H1 (cell line): ENCODE measurements at regions not wholly inside any gene's neighbourhood (a gene's known extent, or its start where the extent isn't known, plus 50 kb on each side); places are given as distances from the start of the nearest gene placed in this dataset.

Experiments
- CTCF ChIA-PET: fragments of 300-600 bp; sonication (Branson Sonifier 250); formaldehyde crosslinking; loops from one replicate; lab custom pipeline; 2021; ENCODE audit not compliant: partially characterized antibody; lab: Charles Lee
- POLR2A ChIA-PET: fragments of 300-600 bp; sonication (Branson Sonifier 250); formaldehyde crosslinking; loops from one replicate; lab custom pipeline; 2021; ENCODE audit warnings: inconsistent platforms; ENCODE audit not compliant: partially characterized antibody; lab: Charles Lee
- DNase-seq, 2 experiments: peaks; one replicate each; pipeline versions ENCODE4 v3.0.0 to v3.0.0-alpha.2; 2010 to 2022; ENCODE audit warnings: low spot score in 2 of 2, low read depth in 1 of 2, mixed read lengths in 1 of 2
- FAIRE-seq: peaks from 2 replicates; lab custom pipeline; 2011; peaks lifted over from hg19 to GRCh38; lab: Jason Lieb, UNC
- H2AFZ ChIP-seq: 2 replicates; pipeline ENCODE4 v1.8.1; 2012; ENCODE audit warnings: low read length, inconsistent platforms
- H2AK5ac ChIP-seq: 2 replicates; pipeline ENCODE4 v1.6.1; 2013; ENCODE audit warnings: low read depth, low read length
- H2BK120ac ChIP-seq: replicated peaks from 2 replicates; pipeline ENCODE3; 2013; ENCODE audit warnings: low read depth, low read length, inconsistent platforms
- H2BK12ac ChIP-seq: 2 replicates; pipeline ENCODE4 v1.6.1; 2013; ENCODE audit warnings: low read depth, low read length
- H2BK15ac ChIP-seq: 2 replicates; pipeline ENCODE4 v1.6.1; 2013; ENCODE audit warnings: low read length
- H2BK20ac ChIP-seq: 2 replicates; pipeline ENCODE4 v1.6.1; 2013; ENCODE audit warnings: low read length
- H2BK5ac ChIP-seq: 2 replicates; pipeline ENCODE4 v1.6.1; 2013; ENCODE audit warnings: low read depth, low read length
- H3K14ac ChIP-seq: 2 replicates; pipeline ENCODE4 v1.6.1; 2013; ENCODE audit warnings: inconsistent platforms; ENCODE audit not compliant: insufficient read length
- H3K18ac ChIP-seq: 2 replicates; pipeline ENCODE4 v1.6.1; 2013; ENCODE audit warnings: low read length; ENCODE audit errors: extremely low read depth
- H3K23ac ChIP-seq: 2 replicates; pipeline ENCODE4 v1.6.1; 2013; ENCODE audit warnings: inconsistent platforms; ENCODE audit not compliant: insufficient read length
- H3K23me2 ChIP-seq: 2 replicates; pipeline ENCODE4 v1.6.1; 2013; ENCODE audit warnings: low read depth, low read length
- H3K27ac ChIP-seq: 2 replicates; pipeline ENCODE4 v1.6.1; 2011; ENCODE audit warnings: low read depth, low read length, inconsistent platforms
- H3K27me3 ChIP-seq, 4 experiments: replicated peaks in 1 of 4; 1 replicate in 1 of 4; 2 replicates in 3 of 4; pipeline versions ENCODE4 v1.6.1 to v1.8.1; 2011 to 2013; ENCODE audit warnings: low read length in 3 of 4, mild to moderate bottlenecking in 3 of 4, inconsistent platforms in 2 of 4, mixed read lengths in 2 of 4, moderate library complexity in 1 of 4; ENCODE audit not compliant: control insufficient read depth in 3 of 4, insufficient read depth in 3 of 4; ENCODE audit errors: extremely low read depth in 1 of 4
- H3K36me3 ChIP-seq, 4 experiments: 2 replicates each; pipeline versions ENCODE4 v1.6.1 to v1.8.1; 2011 to 2013; ENCODE audit warnings: mild to moderate bottlenecking in 4 of 4, low read length in 3 of 4, moderate library complexity in 2 of 4, control low read depth in 1 of 4, inconsistent platforms in 1 of 4; ENCODE audit not compliant: insufficient read depth in 4 of 4, control insufficient read depth in 2 of 4
- H3K4ac ChIP-seq: replicated peaks from 2 replicates; pipeline ENCODE3; 2013; ENCODE audit warnings: low read length, low read depth, mixed read lengths, inconsistent platforms; ENCODE audit not compliant: insufficient read length
- H3K4me1 ChIP-seq, 4 experiments: replicated peaks in 1 of 4; 1 replicate in 1 of 4; 2 replicates in 3 of 4; pipeline versions ENCODE4 v1.6.1 to v1.8.1; 2011 to 2013; ENCODE audit warnings: low read length in 3 of 4, inconsistent platforms in 2 of 4, mixed read lengths in 1 of 4; ENCODE audit not compliant: insufficient read depth in 4 of 4, control insufficient read depth in 3 of 4
- H3K4me2 ChIP-seq, 2 experiments: 2 replicates each; pipeline versions ENCODE4 v1.6.1 to v1.8.1; 2011 to 2013; ENCODE audit warnings: low read depth in 2 of 2, low read length in 2 of 2, control low read depth in 1 of 2, inconsistent platforms in 1 of 2, mild to moderate bottlenecking in 1 of 2; ENCODE audit not compliant: insufficient read depth in 1 of 2
- H3K4me3 ChIP-seq, 4 experiments: fragments of 200-600, 300-600 bp in 1 of 4; sonication (generic), shearing (Covaris generic), sonication (Bioruptor Twin) in 1 of 4; 2 replicates each; pipeline versions ENCODE4 v1.5.1 to v1.8.1; 2011 to 2016; ENCODE audit warnings: low read length in 4 of 4, low read depth in 3 of 4, control low read depth in 2 of 4, inconsistent platforms in 2 of 4, mild to moderate bottlenecking in 2 of 4, mixed read lengths in 1 of 4, moderate library complexity in 1 of 4; ENCODE audit not compliant: insufficient read depth in 2 of 4; ENCODE audit errors: extremely low read depth in 1 of 4
- H3K56ac ChIP-seq: replicated peaks from 2 replicates; pipeline ENCODE3; 2013; ENCODE audit warnings: low read depth, mild to moderate bottlenecking, mixed read lengths, low read length, inconsistent platforms; ENCODE audit not compliant: insufficient read length
- H3K79me1 ChIP-seq: 2 replicates; pipeline ENCODE4 v1.6.1; 2013; ENCODE audit warnings: low read depth, low read length, control low read depth
- H3K79me2 ChIP-seq, 2 experiments: 2 replicates each; pipeline versions ENCODE4 v1.6.1 to v1.8.1; 2012 to 2013; ENCODE audit warnings: low read length in 2 of 2, mild to moderate bottlenecking in 2 of 2, inconsistent platforms in 1 of 2; ENCODE audit not compliant: insufficient read depth in 2 of 2, control insufficient read depth in 1 of 2
- H3K9ac ChIP-seq, 4 experiments: replicated peaks in 1 of 4; 1 replicate in 1 of 4; 2 replicates in 3 of 4; pipeline versions ENCODE4 v1.6.1 to v1.8.1; 2011 to 2013; ENCODE audit warnings: low read depth in 3 of 4, low read length in 3 of 4, control low read depth in 2 of 4, mild to moderate bottlenecking in 2 of 4, moderate library complexity in 2 of 4, inconsistent platforms in 1 of 4; ENCODE audit errors: extremely low read depth in 1 of 4
- H3K9me3 ChIP-seq, 2 experiments: 2 replicates each; pipeline versions ENCODE4 v1.6.1 to v1.8.1; 2012 to 2013; ENCODE audit warnings: mild to moderate bottlenecking in 2 of 2, moderate library complexity in 2 of 2, control low read depth in 1 of 2, inconsistent platforms in 1 of 2, low read depth in 1 of 2, low read length in 1 of 2, mixed read lengths in 1 of 2; ENCODE audit not compliant: insufficient read depth in 2 of 2
- H4K20me1 ChIP-seq, 2 experiments: replicated peaks in 1 of 2; 2 replicates each; pipeline versions ENCODE3 to v1.8.1; 2011 to 2013; ENCODE audit warnings: inconsistent platforms in 2 of 2, low read length in 2 of 2, mild to moderate bottlenecking in 1 of 2; ENCODE audit not compliant: insufficient read depth in 2 of 2, control insufficient read depth in 1 of 2
- H4K5ac ChIP-seq: 2 replicates; pipeline ENCODE4 v1.6.1; 2013; ENCODE audit warnings: low read length, low read depth, mixed read lengths, inconsistent platforms; ENCODE audit not compliant: insufficient read length
- H4K8ac ChIP-seq: 2 replicates; pipeline ENCODE4 v1.8.0; 2013; ENCODE audit warnings: mild to moderate bottlenecking, moderate library complexity, low read length, inconsistent platforms; ENCODE audit not compliant: insufficient read depth; ENCODE audit errors: extremely low read depth
- H4K91ac ChIP-seq: replicated peaks from 2 replicates; pipeline ENCODE3; 2013; ENCODE audit warnings: low read length, mixed read lengths, inconsistent platforms; ENCODE audit not compliant: insufficient read length
- ATF2 ChIP-seq: IDR thresholded peaks from 2 replicates; pipeline ENCODE4 v1.6.1; 2012; ENCODE audit warnings: low read length, inconsistent platforms
- CEBPB ChIP-seq: IDR thresholded peaks from 2 replicates; pipeline ENCODE4 v1.6.1; 2012; ENCODE audit warnings: low read depth, low read length
- EP300 ChIP-seq, 2 experiments: IDR thresholded peaks; 1 replicate in 1 of 2; 2 replicates in 1 of 2; pipeline ENCODE4 v1.6.1; 2011 to 2012; ENCODE audit warnings: low read depth in 2 of 2, low read length in 2 of 2, mild to moderate bottlenecking in 2 of 2, borderline replicate concordance in 1 of 2, inconsistent platforms in 1 of 2, moderate library complexity in 1 of 2
- GTF2F1 ChIP-seq: IDR thresholded peaks from 2 replicates; pipeline ENCODE4 v1.6.1; 2012; ENCODE audit warnings: low read depth, low read length, improper control_type of control experiment, borderline replicate concordance
- MAX ChIP-seq: IDR thresholded peaks from 2 replicates; pipeline ENCODE4 v1.6.1; 2012; ENCODE audit warnings: inconsistent platforms
- NANOG ChIP-seq: IDR thresholded peaks from 2 replicates; pipeline ENCODE4 v1.6.1; 2011; ENCODE audit warnings: low read length, low read depth, mild to moderate bottlenecking, inconsistent platforms; ENCODE audit not compliant: insufficient read depth, poor library complexity, severe bottlenecking
- PHF8 ChIP-seq: fragments of 200-600 bp; sonication (generic); conservative IDR thresholded peaks from 2 replicates; pipeline ENCODE4 v1.7.1; 2012; ENCODE audit warnings: low read depth, mild to moderate bottlenecking, inconsistent platforms, low read length, moderate library complexity
- POLR2A ChIP-seq, 2 experiments: IDR thresholded peaks; 1 replicate in 1 of 2; 2 replicates in 1 of 2; pipeline ENCODE4 v1.6.1; 2011; ENCODE audit warnings: low read depth in 2 of 2, low read length in 2 of 2, mild to moderate bottlenecking in 2 of 2; ENCODE audit errors: control extremely low read depth in 1 of 2
- RBBP5 ChIP-seq: IDR thresholded peaks from 2 replicates; pipeline ENCODE4 v1.7.1; 2012; ENCODE audit warnings: low read depth, mild to moderate bottlenecking, inconsistent platforms, low read length, moderate library complexity, borderline replicate concordance
- RFX5 ChIP-seq: IDR thresholded peaks from 2 replicates; pipeline ENCODE4 v1.6.1; 2011; ENCODE audit warnings: low read depth, low read length, improper control_type of control experiment, borderline replicate concordance
- SP4 ChIP-seq: IDR thresholded peaks from 2 replicates; pipeline ENCODE4 v1.6.1; 2012; ENCODE audit warnings: low read length, inconsistent platforms
- YY1 ChIP-seq: IDR thresholded peaks from 2 replicates; pipeline ENCODE4 v1.6.1; 2011; ENCODE audit warnings: low read depth, mild to moderate bottlenecking, low read length
- WGBS, 2 experiments: shearing (Covaris generic) in 1 of 2; methylation state at CpG; one replicate each; pipeline versions ENCODE4 v1.1.6 to v1.1.7; 2013 to 2015; ENCODE audit warnings: low lambda C conversion rate in 2 of 2, mixed read lengths in 2 of 2, inconsistent platforms in 1 of 2, low coverage in 1 of 2, missing lambda C conversion rate in 1 of 2; ENCODE audit not compliant: insufficient replicate concordance in 2 of 2, insufficient coverage in 1 of 2, insufficient read length in 1 of 2; ENCODE audit errors: extremely low coverage in 1 of 2, missing lambda C conversion rate in 1 of 2; 5-methylcytosine and 5-hydroxymethylcytosine counted together

GRCh38 chr15:81785181-81785580, 260.6 kb downstream of the MEX3B start:
- no peak overlapping the region for H3K14ac ChIP-seq
- no peak overlapping the region for H3K4ac ChIP-seq
- H3K9ac ChIP-seq = no peak overlapping the region
- H3K23ac ChIP-seq = no peak overlapping the region
- no peak overlapping the region for H3K56ac ChIP-seq
- no peak overlapping the region for H2AK5ac ChIP-seq
- DNase-seq (no peak), FAIRE-seq (no peak)
- H3K23me2 ChIP-seq = no peaks in the 10 kb centered on the region
- peaks cover 0 to 2% (median 0%) of the 10 kb centered on the region in 4 experiments; a peak in 1 of 7 replicates for H3K4me1 ChIP-seq
- no peak overlapping the region for H2BK20ac ChIP-seq
- ChIA-PET CTCF (interaction anchor here (0.5 to 1.8 kb wide), 5 partner anchors 11 to 110 kb away, joined by 3 to 8 read pairs (median 3); no protein-coding TSS in a partner anchor), POLR2A (interaction anchor here (0.8 kb wide), 1 partner anchor 44 kb away, joined by 3 read pairs; no protein-coding TSS in a partner anchor)
- H4K20me1 ChIP-seq = peaks cover 2 to 3% of the 10 kb centered on the region in 2 experiments
- H2AFZ ChIP-seq = no peak overlapping the region
- no peak overlapping the region for H3K18ac ChIP-seq
- H3K9me3 ChIP-seq = 0 out of 4 replicates have a peak, but pooled peaks cover 0 to 4% of the 10 kb centered on the region in 2 experiments
- no peak overlapping the region for H2BK15ac ChIP-seq
- no peak overlapping the region for H2BK12ac ChIP-seq
- peaks cover 0 to 3% (median 0%) of the 10 kb centered on the region in 4 experiments; a peak in 2 of 8 replicates for H3K36me3 ChIP-seq
- no peak overlapping the region for H2BK120ac ChIP-seq
- H3K27me3 ChIP-seq = no peaks in the 10 kb centered on the region
- no peak overlapping the region for H3K27ac ChIP-seq
- H3K4me3 ChIP-seq = no peak overlapping the region
- no peak overlapping the region for H4K8ac ChIP-seq
- H4K5ac ChIP-seq = no peak overlapping the region
- H3K79me1 ChIP-seq = no peaks in the 10 kb centered on the region; the same call in none of the 2 replicates
- no peak overlapping the region for H4K91ac ChIP-seq
- H2BK5ac ChIP-seq = no peak overlapping the region
- H3K4me2 ChIP-seq = no peak overlapping the region
- peaks cover 0 to 9% of the 10 kb centered on the region in 2 experiments; a peak in 2 of 4 replicates for H3K79me2 ChIP-seq
- 84% methylated on average over 4 of the region's 4 CpGs; no CpG with 5 or more reads in 1 of the 2 experiments for WGBS, 2 experiments
- TF ChIP-seq RFX5 = no peak
- TF ChIP-seq ATF2 = no peak
- no peak for TF ChIP-seq NANOG
- TF ChIP-seq MAX = no peak
- no peak for TF ChIP-seq GTF2F1
- no peak for TF ChIP-seq YY1
- no peak for TF ChIP-seq PHF8
- no peak for TF ChIP-seq EP300 (IDR thresholded peaks at IDR 0.05; ENCODE audit: borderline replicate concordance in 1 of 2, low read depth in 2 of 2, low read length in 2 of 2)
- no peak for TF ChIP-seq POLR2A (IDR thresholded peaks at IDR 0.05; ENCODE audit: control extremely low read depth in 1 of 2, low read depth in 2 of 2, low read length in 2 of 2)
- TF ChIP-seq SP4 = no peak
- no peak for TF ChIP-seq CEBPB
- TF ChIP-seq RBBP5 = no peak
